ENCODE measurements at regions not wholly inside any gene's neighbourhood (a gene's known extent, or its start where the extent isn't known, plus 50 kb on each side); places are given as distances from the start of the nearest gene placed in this dataset.

DNA sequence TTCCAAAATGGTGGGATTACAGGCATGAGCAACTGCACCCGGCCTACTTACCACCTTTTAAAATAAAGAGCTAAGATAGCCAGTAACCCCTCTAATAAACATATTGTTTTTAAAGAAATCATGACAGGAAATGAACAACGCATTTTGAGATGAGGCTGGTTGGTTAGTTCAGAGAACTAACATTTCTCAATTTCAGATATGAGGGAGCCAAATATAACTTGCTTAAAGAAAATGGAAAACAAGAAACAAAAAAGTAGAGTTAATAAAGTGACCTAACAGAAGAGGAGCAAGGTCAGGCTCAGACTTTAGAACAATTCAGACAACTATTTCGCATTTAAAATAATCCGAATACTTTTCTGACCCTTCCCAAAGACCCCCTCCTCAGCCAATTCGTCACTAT lies 254.9 kb upstream of the PHF14 start:
- 68 to 75% methylated on average over 5 of the region's 5 CpGs for WGBS, 2 donors
- Histone ChIP-seq H3K9me3 (no peaks in the 10 kb centered on the region), H3K4me1 (no peaks in the 10 kb centered on the region), H3K27ac (no peak overlapping the region), H3K36me3 (replicated peaks in 1 of 2; ENCODE audit: insufficient read depth in 1 of 2, low read depth in 2 of 2) (no peaks in the 10 kb centered on the region), H3K27me3 (no peaks in the 10 kb centered on the region), H3K4me3 (no peak overlapping the region)
- ATAC-seq (no peak), DNase-seq (no peak)
- intact Hi-C loops (cut with DNase I) = no loop called here
- no peak for TF ChIP-seq POLR2A (IDR thresholded peaks at IDR 0.05)
- TF ChIP-seq, protein P1, sequence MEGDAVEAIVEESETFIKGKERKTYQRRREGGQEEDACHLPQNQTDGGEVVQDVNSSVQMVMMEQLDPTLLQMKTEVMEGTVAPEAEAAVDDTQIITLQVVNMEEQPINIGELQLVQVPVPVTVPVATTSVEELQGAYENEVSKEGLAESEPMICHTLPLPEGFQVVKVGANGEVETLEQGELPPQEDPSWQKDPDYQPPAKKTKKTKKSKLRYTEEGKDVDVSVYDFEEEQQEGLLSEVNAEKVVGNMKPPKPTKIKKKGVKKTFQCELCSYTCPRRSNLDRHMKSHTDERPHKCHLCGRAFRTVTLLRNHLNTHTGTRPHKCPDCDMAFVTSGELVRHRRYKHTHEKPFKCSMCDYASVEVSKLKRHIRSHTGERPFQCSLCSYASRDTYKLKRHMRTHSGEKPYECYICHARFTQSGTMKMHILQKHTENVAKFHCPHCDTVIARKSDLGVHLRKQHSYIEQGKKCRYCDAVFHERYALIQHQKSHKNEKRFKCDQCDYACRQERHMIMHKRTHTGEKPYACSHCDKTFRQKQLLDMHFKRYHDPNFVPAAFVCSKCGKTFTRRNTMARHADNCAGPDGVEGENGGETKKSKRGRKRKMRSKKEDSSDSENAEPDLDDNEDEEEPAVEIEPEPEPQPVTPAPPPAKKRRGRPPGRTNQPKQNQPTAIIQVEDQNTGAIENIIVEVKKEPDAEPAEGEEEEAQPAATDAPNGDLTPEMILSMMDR (IDR thresholded peaks at IDR 0.05) = no peak

DNA sequence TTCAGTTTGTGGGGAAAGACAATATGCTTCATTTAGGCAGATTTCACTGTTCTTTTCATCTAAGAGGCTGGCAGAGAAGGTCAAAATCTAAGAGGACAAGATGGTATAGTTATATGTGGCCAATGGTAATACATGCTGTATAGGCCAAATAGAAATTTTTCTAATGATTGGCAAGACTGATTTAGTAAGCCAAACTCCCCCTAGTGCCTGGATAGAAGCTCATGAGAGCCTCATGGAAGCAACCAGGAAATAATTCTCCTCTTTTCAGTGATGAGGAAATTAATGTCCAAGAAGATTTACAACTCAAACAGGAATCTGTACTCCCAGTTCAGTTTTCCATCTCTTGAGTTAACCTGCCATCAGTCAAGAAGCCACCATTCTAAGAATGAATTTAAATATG lies 253.6 kb upstream of the PHF14 start:
- intact Hi-C loops (cut with DNase I) = no loop called here
- Histone ChIP-seq H3K4me3 (no peak overlapping the region), H3K4me1 (no peaks in the 10 kb centered on the region), H3K36me3 (replicated peaks in 1 of 2; ENCODE audit: insufficient read depth in 1 of 2, low read depth in 2 of 2) (no peaks in the 10 kb centered on the region), H3K27ac (no peak overlapping the region), H3K9me3 (no peaks in the 10 kb centered on the region), H3K27me3 (no peaks in the 10 kb centered on the region)
- ATAC-seq = no peak
- TF ChIP-seq, protein P1 (IDR thresholded peaks at IDR 0.05) = no peak
- TF ChIP-seq POLR2A (IDR thresholded peaks at IDR 0.05) = no peak
- no peak for DNase-seq

DNA sequence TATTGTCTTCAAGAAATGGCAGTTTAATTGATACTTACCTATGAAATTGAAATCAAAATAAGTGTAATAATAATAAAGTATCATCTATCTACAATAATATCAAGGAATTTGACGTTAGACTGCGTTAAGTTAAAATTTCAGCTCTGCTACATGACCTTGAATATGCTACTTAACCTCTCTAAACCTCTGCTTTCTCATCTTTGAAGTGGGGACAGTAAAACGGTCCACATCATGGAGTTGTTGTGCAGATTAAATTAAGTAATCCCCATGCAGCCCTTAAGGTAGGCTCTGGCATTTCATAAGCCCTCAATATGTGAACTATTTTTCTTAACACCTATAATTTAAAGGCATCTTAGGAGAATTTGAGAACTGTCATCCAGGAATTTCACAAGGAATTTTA lies 252.4 kb upstream of the PHF14 start:
- no peaks in the 10 kb centered on the region for H3K9me3 ChIP-seq
- ATAC-seq (no peak), DNase-seq (no peak)
- H3K4me1 ChIP-seq = no peaks in the 10 kb centered on the region
- no peak overlapping the region for H3K27ac ChIP-seq
- intact Hi-C loops (cut with DNase I) = no loop called here
- no peak overlapping the region for H3K4me3 ChIP-seq
- WGBS, 2 donors = 55 to 60% methylated on average over 3 of the region's 3 CpGs
- no peaks in the 10 kb centered on the region for H3K27me3 ChIP-seq
- no peak for TF ChIP-seq POLR2A (IDR thresholded peaks at IDR 0.05)
- TF ChIP-seq, protein P1 (IDR thresholded peaks at IDR 0.05) = no peak
- H3K36me3 ChIP-seq (replicated peaks in 1 of 2; ENCODE audit: insufficient read depth in 1 of 2, low read depth in 2 of 2) = no peaks in the 10 kb centered on the region

DNA sequence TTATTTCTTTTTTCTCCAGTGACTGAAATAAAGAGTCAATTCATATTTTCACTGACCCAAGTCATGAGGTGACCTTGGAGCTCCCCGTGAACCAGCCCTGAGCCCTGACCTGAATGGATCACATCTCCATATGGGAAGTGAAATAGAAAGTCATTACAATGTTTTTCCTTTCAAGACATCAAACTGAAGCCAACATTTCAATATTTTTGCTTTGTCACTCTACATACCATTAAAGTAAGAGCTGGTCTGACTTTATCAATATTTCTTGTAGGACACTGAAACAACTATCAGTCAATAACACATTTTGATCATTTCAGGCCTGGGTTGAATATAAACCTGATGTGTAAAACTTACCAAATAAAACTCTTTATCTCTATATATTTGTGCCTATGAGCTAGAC lies 249.8 kb upstream of the PHF14 start:
- H3K4me1 ChIP-seq = no peaks in the 10 kb centered on the region
- no peak for ATAC-seq
- no peaks in the 10 kb centered on the region for H3K9me3 ChIP-seq
- 33 to 46% methylated on average over 1 of the region's 1 CpG for WGBS, 2 donors
- H3K27ac ChIP-seq = no peak overlapping the region
- no peak for DNase-seq
- no peaks in the 10 kb centered on the region for H3K36me3 ChIP-seq (replicated peaks in 1 of 2; ENCODE audit: insufficient read depth in 1 of 2, low read depth in 2 of 2)
- H3K27me3 ChIP-seq = no peaks in the 10 kb centered on the region
- TF ChIP-seq, protein P1 (IDR thresholded peaks at IDR 0.05) = no peak
- TF ChIP-seq POLR2A (IDR thresholded peaks at IDR 0.05) = no peak
- intact Hi-C loops (cut with DNase I) = no loop called here
- no peak overlapping the region for H3K4me3 ChIP-seq

DNA sequence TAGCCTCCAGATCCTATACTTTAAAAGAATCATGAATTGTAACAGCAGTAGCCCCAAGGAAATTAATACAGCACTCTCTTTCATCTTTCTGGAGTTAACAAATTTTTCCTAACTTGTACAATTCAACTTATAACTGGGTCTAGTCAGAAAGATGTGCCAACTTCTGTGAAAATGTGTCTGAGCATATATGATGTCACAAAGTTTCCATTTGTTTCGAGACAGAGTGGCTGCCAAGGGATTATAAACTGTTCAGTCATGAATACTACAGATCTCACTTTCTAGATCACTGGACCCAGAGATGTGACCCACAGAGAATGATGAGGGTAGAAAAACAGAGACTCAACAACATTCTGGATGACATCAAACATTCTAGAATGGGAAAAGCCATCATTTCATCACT lies 249.2 kb upstream of the PHF14 start:
- Histone ChIP-seq H3K4me1 (no peaks in the 10 kb centered on the region), H3K27ac (no peak overlapping the region), H3K9me3 (no peaks in the 10 kb centered on the region), H3K4me3 (no peak overlapping the region), H3K36me3 (replicated peaks in 1 of 2; ENCODE audit: insufficient read depth in 1 of 2, low read depth in 2 of 2) (no peaks in the 10 kb centered on the region), H3K27me3 (no peaks in the 10 kb centered on the region)
- ATAC-seq (no peak), DNase-seq (no peak)
- intact Hi-C loops (cut with DNase I) = no loop called here
- 77% methylated on average over 1 of the region's 1 CpG for WGBS, 2 donors
- TF ChIP-seq, protein P1 (IDR thresholded peaks at IDR 0.05) = no peak
- TF ChIP-seq POLR2A (IDR thresholded peaks at IDR 0.05) = no peak
